HG02571 (cell line): ENCODE measurements at regions not wholly inside any gene's neighbourhood (a gene's known extent, or its start where the extent isn't known, plus 50 kb on each side); places are given as distances from the start of the nearest gene placed in this dataset.

ENCODE experiments used
- ATAC-seq: cut with Tn5 transposase; IDR thresholded peaks from one replicate; pipeline ENCODE4 v1.9.1; 2021; ENCODE audit warnings: mild to moderate bottlenecking, moderate library complexity; ENCODE audit not compliant: unreplicated experiment

- ATAC-seq: no peak
Observed at GRCh38 chr12:43102546-43103264, 449.3 kb downstream of the ADAMTS20 start.

DNA sequence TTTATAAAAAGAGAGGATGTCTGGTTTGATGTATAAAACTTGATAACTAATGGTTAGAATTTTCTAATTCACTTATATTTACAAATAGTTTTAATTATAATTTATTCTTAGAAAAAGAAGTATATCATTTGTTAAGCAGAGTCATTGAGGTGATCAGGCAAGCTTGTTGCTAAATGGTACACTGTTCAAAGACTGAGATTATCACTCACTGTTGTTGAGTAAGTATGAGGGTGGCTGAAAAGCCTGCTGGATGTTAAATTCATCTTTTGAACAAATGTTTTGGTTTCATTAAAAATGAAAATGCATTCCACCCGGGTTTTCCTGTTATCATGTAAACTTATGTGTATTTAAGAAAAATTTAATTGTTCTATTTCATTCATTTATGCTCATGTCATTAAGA, 451.8 kb downstream of the ADAMTS20 start:
- no peak for ATAC-seq

- no peak for ATAC-seq
Observed at GRCh38 chr12:43099691-43100163, 452.3 kb downstream of the ADAMTS20 start.

- ATAC-seq: no peak
Observed at GRCh38 chr12:43098766-43099550, 453.0 kb downstream of the ADAMTS20 start.

GRCh38 chr12:43098071-43098470, 453.9 kb downstream of the ADAMTS20 start:
- ATAC-seq: no peak

DNA sequence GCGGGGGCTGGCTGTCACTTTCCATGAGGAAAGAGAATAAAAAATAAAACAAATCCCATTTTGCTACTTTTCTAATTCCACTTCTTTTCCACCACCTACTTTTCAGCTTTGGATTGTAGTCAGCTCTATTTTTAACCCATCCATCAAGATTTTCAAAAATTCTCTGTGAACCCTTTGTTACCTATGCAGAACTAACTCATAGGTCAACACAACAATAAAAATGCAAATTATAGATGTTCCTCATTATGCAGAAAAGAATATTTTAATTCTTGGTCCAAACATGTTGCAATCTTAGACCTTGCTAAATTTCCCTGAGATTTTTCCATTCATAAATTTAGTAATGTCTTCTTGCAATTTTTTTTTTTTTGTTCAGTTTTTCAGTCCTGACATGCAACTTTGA, 454.5 kb downstream of the ADAMTS20 start:
- no peak for ATAC-seq

DNA sequence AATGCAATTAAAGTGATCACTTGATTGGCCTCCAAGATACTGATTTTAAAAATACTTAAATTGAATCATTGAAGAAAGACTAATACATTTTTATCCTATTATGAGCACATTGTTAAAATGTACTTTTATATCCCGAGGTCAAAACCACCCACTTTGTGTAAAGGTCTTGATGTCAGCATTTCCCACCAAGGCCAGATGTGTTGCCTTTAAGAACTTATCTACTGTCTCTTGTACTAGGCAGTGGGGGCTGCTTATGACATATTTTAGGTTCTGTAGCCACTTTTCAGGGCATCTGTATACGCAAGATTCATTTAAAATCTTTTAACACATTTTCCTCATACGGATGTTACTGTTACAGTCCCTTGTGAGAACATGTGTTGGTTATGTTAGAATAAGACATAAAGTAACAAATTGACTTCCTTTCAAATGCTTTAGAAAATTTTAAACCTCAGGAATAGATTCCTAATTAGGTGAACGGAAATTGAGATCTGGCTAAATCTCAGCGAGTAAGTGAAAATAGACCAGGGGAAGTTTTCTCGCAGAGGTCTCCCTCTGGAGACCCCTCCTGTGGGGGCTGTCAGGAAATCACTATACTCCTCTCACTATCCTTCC, 456.2 kb downstream of the ADAMTS20 start:
- no peak for ATAC-seq

- ATAC-seq: no peak
Observed at GRCh38 chr12:43094886-43095575, 457.0 kb downstream of the ADAMTS20 start.

DNA sequence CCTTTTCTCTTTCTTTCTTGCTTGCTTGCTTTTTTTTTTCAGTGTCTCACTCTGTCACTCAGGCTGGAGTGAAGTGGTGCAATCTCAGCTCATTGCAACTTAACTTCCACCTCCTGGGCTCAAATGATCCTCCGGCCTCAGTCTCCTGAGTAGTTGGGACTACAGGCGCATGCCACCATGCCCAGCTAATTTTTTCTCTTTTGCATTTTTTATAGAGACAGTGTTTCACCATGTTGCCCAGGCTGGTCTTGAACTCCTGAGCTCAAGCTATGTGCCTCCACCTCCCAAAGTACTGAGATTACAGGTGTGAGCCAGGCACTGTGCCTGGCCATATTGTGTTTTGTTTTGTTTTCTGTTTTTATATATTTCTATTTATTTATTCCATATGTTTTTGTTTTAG, 461.0 kb downstream of the ADAMTS20 start:
- ATAC-seq: no peak

GRCh38 chr12:43087195-43088091, 464.6 kb downstream of the ADAMTS20 start:
- ATAC-seq: no peak

DNA sequence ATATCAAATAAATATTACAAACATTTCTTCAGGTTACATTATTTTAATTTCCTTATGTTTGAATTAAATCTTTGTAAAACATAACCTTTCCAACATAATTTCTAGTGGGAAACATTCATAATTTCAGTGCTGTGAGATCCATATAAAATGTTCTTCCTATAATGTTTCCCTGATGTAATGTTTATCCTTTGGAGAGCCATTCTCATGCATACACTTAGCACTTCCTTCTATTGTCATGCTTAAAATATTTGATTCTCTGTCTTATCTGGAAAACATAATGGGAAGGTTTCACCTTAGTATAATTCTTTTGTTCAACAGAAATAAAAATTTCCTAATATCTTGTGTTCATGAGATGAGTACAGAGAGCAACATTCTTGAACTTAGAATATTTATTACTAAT, 472.5 kb downstream of the ADAMTS20 start:
- ATAC-seq: no peak

DNA sequence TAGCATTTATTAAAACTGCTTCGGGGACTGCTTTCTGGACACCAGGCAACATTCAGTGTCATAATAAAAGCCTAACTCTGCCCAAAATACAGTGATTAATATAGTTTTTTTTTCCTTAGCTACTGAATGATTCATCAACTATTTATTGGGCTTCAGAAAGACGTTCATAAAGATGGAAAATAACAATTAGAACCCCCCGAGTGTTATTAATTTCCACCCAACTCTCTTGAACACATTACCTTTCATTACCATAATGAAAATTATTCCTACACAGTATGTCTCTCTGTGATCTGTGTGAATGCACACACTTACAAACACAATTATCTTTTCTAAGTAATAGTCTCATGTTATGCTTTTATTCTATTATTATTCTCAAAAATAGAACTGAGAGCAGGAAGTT, 473.0 kb downstream of the ADAMTS20 start:
- no peak for ATAC-seq

DNA sequence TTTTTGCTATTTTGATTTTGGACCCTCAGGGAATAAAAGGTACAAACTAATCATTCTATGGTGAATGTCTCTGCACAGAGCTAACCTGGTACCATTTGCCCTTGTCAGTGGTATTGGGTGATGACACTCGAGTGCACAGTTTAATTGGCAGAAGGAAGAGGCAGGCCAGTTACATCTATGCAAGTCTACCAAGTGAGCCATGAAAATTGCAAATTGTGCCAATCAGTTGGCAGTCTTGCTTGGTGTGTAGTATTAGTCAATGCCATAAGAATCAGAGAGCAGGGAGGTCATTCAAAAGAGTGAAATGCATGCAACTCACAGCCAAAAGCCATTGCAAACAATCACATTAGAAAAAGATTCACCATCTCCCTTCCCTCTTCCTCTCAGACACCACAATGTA, 479.6 kb downstream of the ADAMTS20 start:
- ATAC-seq: no peak

DNA sequence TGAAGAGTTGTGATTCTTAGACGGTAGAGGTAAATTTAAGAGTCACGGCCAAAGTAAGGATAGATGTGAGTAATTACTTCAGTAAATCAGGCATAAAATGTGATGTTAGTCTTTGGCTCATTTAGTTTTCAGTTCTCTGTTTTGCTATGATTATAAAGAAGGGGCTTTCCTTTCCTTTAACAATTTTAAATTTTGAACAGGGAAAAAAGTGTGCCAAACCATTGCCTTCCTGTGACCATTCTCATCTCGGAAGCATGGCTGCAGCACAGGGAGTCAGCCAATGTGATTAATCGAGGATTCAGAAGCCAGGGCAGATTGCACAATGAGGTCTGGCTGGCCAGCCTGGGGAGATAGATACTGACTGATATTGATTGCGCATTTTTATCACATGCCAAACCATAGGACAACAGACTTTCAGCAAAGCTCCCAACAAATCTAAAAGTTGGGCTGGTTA, 480.2 kb upstream of the PRICKLE1 start:
- ATAC-seq: no peak

- no peak for ATAC-seq
Observed at GRCh38 chr12:43066471-43066870, 476.9 kb upstream of the PRICKLE1 start.

GRCh38 chr12:43063650-43064049, 474.1 kb upstream of the PRICKLE1 start:
- no peak for ATAC-seq

DNA sequence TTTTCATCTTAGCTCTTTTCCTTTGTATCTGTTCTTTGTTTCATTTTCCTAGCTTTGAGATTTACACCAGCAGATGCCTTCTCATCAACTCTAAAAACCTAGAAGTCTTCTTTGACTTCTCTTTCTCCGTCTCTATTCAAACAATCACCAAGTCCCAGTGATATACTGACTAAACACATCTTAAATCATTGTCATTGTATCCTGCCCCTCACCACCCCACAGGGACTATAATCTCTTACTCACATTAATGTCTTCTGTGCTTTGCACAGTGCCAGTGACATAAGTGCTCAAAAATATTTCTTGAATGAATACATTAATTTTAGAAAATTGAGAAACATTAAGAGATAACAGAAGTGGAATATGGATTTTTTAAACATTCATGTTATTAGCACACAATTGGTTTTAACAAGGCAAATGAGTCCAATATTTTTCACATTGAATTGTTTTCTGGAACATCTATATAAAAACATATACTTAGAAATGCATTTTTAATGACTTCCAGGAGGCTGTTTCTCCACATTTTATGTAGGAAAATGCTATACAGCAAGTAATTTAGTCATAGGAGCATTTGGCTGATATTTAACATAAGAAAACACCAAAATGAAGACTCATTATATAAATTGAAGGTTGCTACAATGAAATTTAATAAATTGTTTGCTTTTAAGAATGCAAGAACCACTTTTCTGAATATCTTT, 472.8 kb upstream of the PRICKLE1 start:
- no peak for ATAC-seq

GRCh38 chr12:43060742-43061141, 471.2 kb upstream of the PRICKLE1 start:
- ATAC-seq: no peak

GRCh38 chr12:43058616-43059015, 469.1 kb upstream of the PRICKLE1 start:
- ATAC-seq: no peak

DNA sequence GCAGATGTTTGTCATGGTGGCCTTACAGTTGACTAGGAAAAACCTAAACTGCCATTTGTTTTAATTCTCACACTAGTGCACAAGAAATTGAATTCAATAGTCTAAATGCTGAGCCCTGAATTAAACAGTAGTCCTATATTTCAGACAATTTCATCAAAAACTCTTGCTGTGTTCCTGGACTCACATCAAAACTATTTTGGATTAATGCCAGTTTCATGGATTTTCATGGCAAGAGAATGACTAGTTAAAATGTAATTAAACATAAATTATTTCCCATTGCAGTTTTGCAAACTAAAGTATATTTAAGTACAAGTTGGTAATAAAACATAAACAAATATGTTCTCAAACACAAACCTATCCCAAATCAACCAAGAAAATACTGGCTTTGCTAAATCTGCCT, 468.0 kb upstream of the PRICKLE1 start:
- ATAC-seq: no peak
